Panc1 (cell line): ENCODE measurements at regions not wholly inside any gene's neighbourhood (a gene's known extent, or its start where the extent isn't known, plus 50 kb on each side); places are given as distances from the start of the nearest gene placed in this dataset.
A peak's percentile ranks its signal among the peaks of the same experiment; 100 is the strongest.

ENCODE experiments used
- ATAC-seq: fragments of 200-7000 bp; cut with Tn5 transposase; 2 replicates; pipeline ENCODE4 v1.9.1; 2020; ENCODE audit warnings: mild to moderate bottlenecking, moderate library complexity
- BruUV-seq: library from RNA; stranded (reverse); fragments of 400-500 nt; replicated peaks from 2 replicates; lab custom pipeline; 2021; lab: Mats Ljungman, UMichigan
- CTCF ChIA-PET: fragments of 300-600 bp; sonication (Branson Sonifier 250); formaldehyde crosslinking; loops from one replicate; lab custom pipeline; 2022; ENCODE audit warnings: antibody characterized with exemption; lab: Charles Lee
- POLR2A ChIA-PET: fragments of 300-600 bp; sonication (Branson Sonifier 250); formaldehyde crosslinking; loops from one replicate; lab custom pipeline; 2022; ENCODE audit warnings: antibody characterized with exemption; lab: Charles Lee
- DNase-seq: peaks from one replicate; pipeline ENCODE4 v3.0.0-alpha.2; 2010; ENCODE audit warnings: low read depth, low spot score
- H3K27ac ChIP-seq: 2 replicates; pipeline ENCODE4 v1.5.1; 2011; ENCODE audit warnings: mild to moderate bottlenecking, low read length, inconsistent platforms
- H3K27me3 ChIP-seq: fragments of 200-500 bp; sonication (Bioruptor generic); 2 replicates; pipeline ENCODE4 v1.6.0; 2014; ENCODE audit warnings: low read length, inconsistent platforms; ENCODE audit not compliant: control insufficient read depth, insufficient read depth
- H3K36me3 ChIP-seq: fragments of 200-500 bp; sonication (Bioruptor generic); 2 replicates; pipeline ENCODE4 v1.5.1; 2014; ENCODE audit warnings: inconsistent platforms, mild to moderate bottlenecking, low read length, moderate library complexity; ENCODE audit not compliant: control insufficient read depth, insufficient read depth
- H3K4me1 ChIP-seq: 2 replicates; pipeline ENCODE4 v1.5.1; 2011; ENCODE audit warnings: inconsistent platforms, mild to moderate bottlenecking, low read length, moderate library complexity; ENCODE audit not compliant: control insufficient read depth, insufficient read depth
- H3K4me3 ChIP-seq, 2 experiments: 2 replicates each; pipeline ENCODE4 v1.5.1; 2011 to 2012; ENCODE audit warnings: low read depth in 2 of 2, low read length in 2 of 2, mild to moderate bottlenecking in 2 of 2, inconsistent platforms in 1 of 2, moderate library complexity in 1 of 2
- H3K9me3 ChIP-seq: fragments of 200-500 bp; sonication (Bioruptor generic); 2 replicates; pipeline ENCODE4 v1.5.1; 2014; ENCODE audit warnings: low read depth, mild to moderate bottlenecking, inconsistent platforms, low read length, moderate library complexity; ENCODE audit not compliant: control insufficient read depth, insufficient read depth
- CTCF ChIP-seq: fragments of 450-650 bp; IDR thresholded peaks from 2 replicates; pipeline ENCODE4 v1.5.1; 2017; ENCODE audit warnings: mild to moderate bottlenecking
- POLR2AphosphoS5 ChIP-seq: IDR thresholded peaks from 2 replicates; pipeline ENCODE4 v1.6.1; 2012; ENCODE audit warnings: mild to moderate bottlenecking, low read depth, low read length, moderate library complexity
- REST ChIP-seq, 2 experiments: IDR thresholded peaks; 2 replicates each; pipeline ENCODE4 v1.6.1; 2011 to 2012; ENCODE audit warnings: low read depth in 2 of 2, control low read depth in 1 of 2, low read length in 1 of 2, mild to moderate bottlenecking in 1 of 2, moderate library complexity in 1 of 2; ENCODE audit not compliant: insufficient read depth in 1 of 2
- SIN3A ChIP-seq: IDR thresholded peaks from 2 replicates; pipeline ENCODE4 v1.6.1; 2012; ENCODE audit warnings: low read depth, mild to moderate bottlenecking, low read length, moderate library complexity, borderline replicate concordance; ENCODE audit not compliant: insufficient read depth
- TCF7L2 ChIP-seq: IDR thresholded peaks from 2 replicates; pipeline ENCODE4 v1.6.1; 2011; ENCODE audit warnings: mild to moderate bottlenecking, low read depth, low read length, inconsistent platforms
- in situ Hi-C: cut with HindIII; loops from 2 replicates; pipeline ENCODE4 v1.10.0; 2016; ENCODE audit warnings: low sequenced_read_pairs, low pct_unique_long_range_greater_than_20kb
- intact Hi-C: fragments of 100-400 bp; cut with micrococcal nuclease; formaldehyde crosslinking; loops from one replicate; pipeline ENCODE4 v1.10.0; 2022; ENCODE audit not compliant: unreplicated experiment

GRCh38 chr19:57053401-57053800 is 66.4 kb upstream of the USP29 start:
- Histone ChIP-seq H3K27ac (no peak overlapping the region), H3K4me3 (no peak overlapping the region), H3K9me3 (no peaks in the 10 kb centered on the region), H3K27me3 (no peaks in the 10 kb centered on the region), H3K36me3 (no peaks in the 10 kb centered on the region), H3K4me1 (no peaks in the 10 kb centered on the region)
- BruUV-seq, result no TSS peak
- intact Hi-C loops, result no loop called here
- no peak for ATAC-seq
- TF ChIP-seq REST (IDR thresholded peaks at IDR 0.05; ENCODE audit: insufficient read depth in 1 of 2, low read depth in 2 of 2, low read length in 1 of 2), result no peak
- no peak for TF ChIP-seq CTCF
- no peak for TF ChIP-seq POLR2AphosphoS5
- no peak for TF ChIP-seq SIN3A
- TF ChIP-seq TCF7L2, result no peak
- ChIA-PET CTCF (no interaction called here), POLR2A (no interaction called here)
- in situ Hi-C loops, result no loop called here
- no peak for DNase-seq

GRCh38 chr19:57055956-57056355 is 63.8 kb upstream of the USP29 start:
- no peak for TF ChIP-seq POLR2AphosphoS5
- Histone ChIP-seq H3K9me3 (no peaks in the 10 kb centered on the region), H3K27ac (no peak overlapping the region), H3K27me3 (no peaks in the 10 kb centered on the region), H3K36me3 (no peaks in the 10 kb centered on the region), H3K4me3 (no peak overlapping the region), H3K4me1 (no peaks in the 10 kb centered on the region)
- no peak for ATAC-seq
- BruUV-seq, result no TSS peak
- in situ Hi-C loops (no loop called here), intact Hi-C loops (no loop called here)
- ChIA-PET POLR2A (interaction anchor here (0.6 kb wide), 1 partner anchor 391 kb away, joined by 6 read pairs; no protein-coding TSS in a partner anchor), CTCF (no interaction called here)
- DNase-seq, result no peak

GRCh38 chr19:57057036-57057686 is 62.6 kb upstream of the USP29 start:
- CTCF ChIA-PET, result no interaction called here
- Histone ChIP-seq H3K9me3 (no peaks in the 10 kb centered on the region), H3K36me3 (no peaks in the 10 kb centered on the region), H3K27ac (no peak overlapping the region), H3K4me3 (0 out of 4 replicates have a peak overlapping the region, but pooled peaks of 1 of the 2 experiments have one; percentile 8), H3K27me3 (no peaks in the 10 kb centered on the region), H3K4me1 (no peaks in the 10 kb centered on the region)
- DNase-seq (no peak), ATAC-seq (no peak)
- POLR2A ChIA-PET, result no interaction called here
- intact Hi-C loops (no loop called here), in situ Hi-C loops (no loop called here)
- BruUV-seq, result no TSS peak
- TF ChIP-seq REST (IDR thresholded peaks at IDR 0.05; ENCODE audit: insufficient read depth in 1 of 2, low read depth in 2 of 2, low read length in 1 of 2) (no peak), POLR2AphosphoS5 (no peak), CTCF (no peak), TCF7L2 (no peak), SIN3A (no peak)
